Muscle layer of duodenum (tissue), 2 donors: ENCODE measurements at regions not wholly inside any gene's neighbourhood (a gene's known extent, or its start where the extent isn't known, plus 50 kb on each side); places are given as distances from the start of the nearest gene placed in this dataset.

Experiments used
- H3K27ac ChIP-seq: one replicate; pipeline ENCODE4 v1.7.0; 2013; ENCODE audit warnings: mild to moderate bottlenecking, low read length
- H3K27me3 ChIP-seq: one replicate; pipeline ENCODE4 v1.7.0; 2013; ENCODE audit warnings: low read depth, mild to moderate bottlenecking, control low read depth, low read length
- H3K36me3 ChIP-seq, 2 donors: one replicate each; pipeline ENCODE4 v1.7.0; 2013; ENCODE audit warnings: low read length in 2 of 2, control low read depth in 1 of 2, mild to moderate bottlenecking in 1 of 2; ENCODE audit not compliant: insufficient read depth in 2 of 2, control insufficient read depth in 1 of 2
- H3K4me1 ChIP-seq, 2 donors: one replicate each; pipeline ENCODE4 v1.7.0; 2013; ENCODE audit warnings: low read length in 2 of 2, mild to moderate bottlenecking in 2 of 2, control low read depth in 1 of 2, moderate library complexity in 1 of 2; ENCODE audit not compliant: insufficient read depth in 2 of 2, control insufficient read depth in 1 of 2
- H3K4me3 ChIP-seq, 2 donors: one replicate each; pipeline ENCODE4 v1.7.0; 2013; ENCODE audit warnings: low read length in 2 of 2, low read depth in 1 of 2, mild to moderate bottlenecking in 1 of 2
- H3K9me3 ChIP-seq, 2 donors: one replicate each; pipeline ENCODE4 v1.7.0; 2013; ENCODE audit warnings: low read length in 2 of 2, control low read depth in 1 of 2, mild to moderate bottlenecking in 1 of 2; ENCODE audit not compliant: control insufficient read depth in 1 of 2
- donor health status: healthy.

GRCh38 chr6:22621701-22622100 lies 52.3 kb downstream of the HDGFL1 start:
- no peaks in the 10 kb centered on the region for H3K36me3 ChIP-seq
- H3K27ac ChIP-seq = no peak overlapping the region
- peaks cover 0 to 6% of the 10 kb centered on the region in 2 donors for H3K9me3 ChIP-seq
- no peaks in the 10 kb centered on the region for H3K4me1 ChIP-seq
- H3K4me3 ChIP-seq = no peak overlapping the region
- no peaks in the 10 kb centered on the region for H3K27me3 ChIP-seq

GRCh38 chr6:22622351-22622750 lies 53.0 kb downstream of the HDGFL1 start:
- Histone ChIP-seq H3K9me3 (peaks cover 0 to 6% of the 10 kb centered on the region in 2 donors), H3K27ac (no peak overlapping the region), H3K36me3 (no peaks in the 10 kb centered on the region), H3K4me1 (no peaks in the 10 kb centered on the region), H3K4me3 (no peak overlapping the region), H3K27me3 (no peaks in the 10 kb centered on the region)

GRCh38 chr6:22622813-22623212 lies 53.4 kb downstream of the HDGFL1 start:
- no peaks in the 10 kb centered on the region for H3K4me1 ChIP-seq

GRCh38 chr6:22627644-22628043 lies 58.3 kb downstream of the HDGFL1 start:
- Histone ChIP-seq H3K9me3 (peaks cover 0 to 6% of the 10 kb centered on the region in 2 donors), H3K4me3 (no peak overlapping the region), H3K27ac (no peak overlapping the region), H3K27me3 (no peaks in the 10 kb centered on the region), H3K4me1 (peaks cover 0 to 4% of the 10 kb centered on the region in 2 donors), H3K36me3 (no peaks in the 10 kb centered on the region)

More at GRCh38 chr6:22622813-22623212, 53.4 kb downstream of the HDGFL1 start:
- Histone ChIP-seq H3K27me3 (no peaks in the 10 kb centered on the region), H3K4me3 (no peak overlapping the region), H3K36me3 (no peaks in the 10 kb centered on the region), H3K9me3 (peaks cover 0 to 6% of the 10 kb centered on the region in 2 donors), H3K27ac (no peak overlapping the region)

GRCh38 chr6:22631091-22631490 lies 61.7 kb downstream of the HDGFL1 start:
- Histone ChIP-seq H3K27me3 (no peaks in the 10 kb centered on the region), H3K27ac (no peak overlapping the region), H3K9me3 (peaks cover 0 to 4% of the 10 kb centered on the region in 2 donors), H3K4me3 (no peak overlapping the region), H3K4me1 (peaks cover 0 to 4% of the 10 kb centered on the region in 2 donors), H3K36me3 (no peaks in the 10 kb centered on the region)

- H3K36me3 ChIP-seq = no peaks in the 10 kb centered on the region
- H3K9me3 ChIP-seq = no peaks in the 10 kb centered on the region
- no peaks in the 10 kb centered on the region for H3K27me3 ChIP-seq
- no peak overlapping the region for H3K27ac ChIP-seq
- peaks cover 0 to 4% of the 10 kb centered on the region in 2 donors for H3K4me1 ChIP-seq
- no peak overlapping the region for H3K4me3 ChIP-seq
These were observed 63.3 kb downstream of the HDGFL1 start for GRCh38 chr6:22632581-22633145.

GRCh38 chr6:22636452-22636851 lies 67.1 kb downstream of the HDGFL1 start:
- Histone ChIP-seq H3K4me1 (no peaks in the 10 kb centered on the region), H3K27ac (no peak overlapping the region), H3K4me3 (no peak overlapping the region), H3K36me3 (no peaks in the 10 kb centered on the region), H3K27me3 (no peaks in the 10 kb centered on the region), H3K9me3 (no peaks in the 10 kb centered on the region)

- Histone ChIP-seq H3K4me3 (no peak overlapping the region), H3K9me3 (no peaks in the 10 kb centered on the region), H3K4me1 (no peaks in the 10 kb centered on the region), H3K27ac (no peak overlapping the region), H3K36me3 (no peaks in the 10 kb centered on the region), H3K27me3 (no peaks in the 10 kb centered on the region)
These were observed 68.4 kb downstream of the HDGFL1 start for GRCh38 chr6:22637782-22638181.

- H3K27ac ChIP-seq = no peak overlapping the region
- H3K4me3 ChIP-seq = no peak overlapping the region
- H3K4me1 ChIP-seq = no peaks in the 10 kb centered on the region
- no peaks in the 10 kb centered on the region for H3K27me3 ChIP-seq
- no peaks in the 10 kb centered on the region for H3K9me3 ChIP-seq
- H3K36me3 ChIP-seq = no peaks in the 10 kb centered on the region
These were observed 69.0 kb downstream of the HDGFL1 start for GRCh38 chr6:22638320-22638719.

GRCh38 chr6:22642254-22642653 lies 72.9 kb downstream of the HDGFL1 start:
- Histone ChIP-seq H3K36me3 (no peaks in the 10 kb centered on the region), H3K4me1 (no peaks in the 10 kb centered on the region), H3K27ac (no peak overlapping the region), H3K9me3 (no peaks in the 10 kb centered on the region), H3K27me3 (no peaks in the 10 kb centered on the region), H3K4me3 (no peak overlapping the region)

- Histone ChIP-seq H3K9me3 (no peaks in the 10 kb centered on the region), H3K36me3 (no peaks in the 10 kb centered on the region), H3K4me1 (peaks cover 0 to 4% of the 10 kb centered on the region in 2 donors), H3K27ac (no peak overlapping the region), H3K27me3 (no peaks in the 10 kb centered on the region), H3K4me3 (no peak overlapping the region)
These were observed 74.4 kb downstream of the HDGFL1 start for GRCh38 chr6:22643780-22644179.

- Histone ChIP-seq H3K4me1 (peaks cover 0 to 4% of the 10 kb centered on the region in 2 donors), H3K4me3 (no peak overlapping the region), H3K27me3 (no peaks in the 10 kb centered on the region), H3K9me3 (no peaks in the 10 kb centered on the region), H3K36me3 (no peaks in the 10 kb centered on the region), H3K27ac (no peak overlapping the region)
These were observed 78.4 kb downstream of the HDGFL1 start for GRCh38 chr6:22647719-22648118.
